Endodermal cell (in vitro differentiated cells): ENCODE measurements at regions not wholly inside any gene's neighbourhood (a gene's known extent, or its start where the extent isn't known, plus 50 kb on each side); places are given as distances from the start of the nearest gene placed in this dataset.

ENCODE experiments used
- DNase-seq: peaks from one replicate; pipeline ENCODE4 v3.0.0-alpha.2; 2017
- H3K27ac ChIP-seq: 2 replicates; pipeline ENCODE4 v1.5.1; 2013; ENCODE audit warnings: mild to moderate bottlenecking, low read depth, low read length, moderate library complexity
- H3K27me3 ChIP-seq: 2 replicates; pipeline ENCODE4 v1.6.1; 2013; ENCODE audit warnings: mild to moderate bottlenecking, low read length, moderate library complexity; ENCODE audit not compliant: insufficient read depth, control insufficient read depth, poor library complexity, severe bottlenecking
- H3K36me3 ChIP-seq: 2 replicates; pipeline ENCODE4 v1.7.0; 2013; ENCODE audit warnings: mild to moderate bottlenecking, low read length, moderate library complexity; ENCODE audit not compliant: control insufficient read depth, insufficient read depth
- H3K4me1 ChIP-seq: one replicate; pipeline ENCODE4 v1.7.0; 2013; ENCODE audit warnings: low read length; ENCODE audit not compliant: control insufficient read depth, insufficient read depth
- H3K4me3 ChIP-seq: 2 replicates; pipeline ENCODE4 v1.5.1; 2013; ENCODE audit warnings: mild to moderate bottlenecking, low read length, moderate library complexity
- H3K9ac ChIP-seq: 2 replicates; pipeline ENCODE4 v1.6.1; 2013; ENCODE audit warnings: mild to moderate bottlenecking, low read length, moderate library complexity; ENCODE audit not compliant: poor library complexity, severe bottlenecking; ENCODE audit errors: extremely low read depth
- H3K9me3 ChIP-seq: 2 replicates; pipeline ENCODE4 v1.6.1; 2013; ENCODE audit warnings: mild to moderate bottlenecking, low read length, moderate library complexity; ENCODE audit not compliant: control insufficient read depth
- H3K27ac Mint-ChIP-seq: 2 replicates; pipeline ENCODE4 v1.8.0; 2020; ENCODE audit warnings: mixed read lengths
- H3K27me3 Mint-ChIP-seq: 2 replicates; pipeline ENCODE4 v1.8.0; 2021; ENCODE audit warnings: mild to moderate bottlenecking, mixed read lengths; ENCODE audit not compliant: insufficient read depth
- H3K36me3 Mint-ChIP-seq: 2 replicates; pipeline ENCODE4 v1.8.0; 2020; ENCODE audit warnings: low read depth, mixed read lengths
- H3K4me1 Mint-ChIP-seq: 2 replicates; pipeline ENCODE4 v1.8.0; 2020; ENCODE audit warnings: mixed read lengths
- H3K4me3 Mint-ChIP-seq: 2 replicates; pipeline ENCODE4 v1.8.0; 2020; ENCODE audit warnings: mild to moderate bottlenecking, moderate library complexity, mixed read lengths
- H3K9me3 Mint-ChIP-seq: 2 replicates; pipeline ENCODE4 v1.8.0; 2020; ENCODE audit warnings: mild to moderate bottlenecking, mixed read lengths
- WGBS, 2 experiments: methylation state at CpG; one replicate each; pipeline versions ENCODE4 v1.1.5 to v1.1.7; 2013; ENCODE audit warnings: missing lambda C conversion rate in 2 of 2, mixed read lengths in 1 of 2; ENCODE audit not compliant: insufficient coverage in 1 of 2, insufficient read length in 1 of 2; 5-methylcytosine and 5-hydroxymethylcytosine counted together
- TF ChIP-seq, protein P1 (sequence below): fragments of 200-600 bp; sonication (generic); conservative IDR thresholded peaks from 2 replicates; pipeline ENCODE4 v1.5.0; 2021; ENCODE audit warnings: antibody characterized with exemption, mild to moderate bottlenecking

DNA sequence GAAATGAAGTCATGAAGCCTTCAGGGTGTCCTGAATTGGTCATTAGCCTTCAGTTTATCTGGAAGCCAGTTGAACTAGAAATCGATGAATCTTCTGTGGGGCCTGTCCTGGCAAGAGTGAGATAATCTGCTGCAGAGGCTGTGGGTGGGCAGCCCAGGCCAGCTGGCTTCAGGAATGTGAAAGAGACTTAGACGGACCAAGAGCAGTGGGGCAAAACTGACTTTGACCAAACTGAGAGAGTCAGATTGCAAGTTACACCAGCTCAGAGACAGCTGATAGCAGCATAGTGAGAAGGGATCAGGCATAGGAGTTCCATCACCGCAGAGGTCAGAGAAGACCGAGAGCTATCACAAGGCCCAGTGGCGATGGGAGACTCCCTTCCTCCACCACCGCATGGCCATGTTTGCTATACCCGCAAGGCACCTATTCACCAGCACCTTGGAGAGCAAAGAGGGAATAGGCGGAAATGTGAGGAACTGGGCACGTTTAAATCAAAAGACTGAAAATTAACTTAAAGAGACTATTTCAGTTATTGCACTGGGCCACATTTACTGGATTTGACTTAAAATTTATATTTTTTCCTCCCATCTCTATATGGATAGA, 50.0 kb upstream of the GLIS3 start:
- Mint-ChIP-seq H3K4me3 (no peak overlapping the region), H3K27me3 (no peaks in the 10 kb centered on the region), H3K27ac (no peak overlapping the region), H3K36me3 (no peaks in the 10 kb centered on the region), H3K4me1 (no peaks in the 10 kb centered on the region), H3K9me3 (no peaks in the 10 kb centered on the region)
- Histone ChIP-seq H3K27ac (no peak overlapping the region), H3K9me3 (no peaks in the 10 kb centered on the region), H3K36me3 (no peaks in the 10 kb centered on the region), H3K9ac (no peak overlapping the region), H3K27me3 (no peaks in the 10 kb centered on the region), H3K4me1 (no peaks in the 10 kb centered on the region), H3K4me3 (no peak overlapping the region)
- TF ChIP-seq, protein P1, sequence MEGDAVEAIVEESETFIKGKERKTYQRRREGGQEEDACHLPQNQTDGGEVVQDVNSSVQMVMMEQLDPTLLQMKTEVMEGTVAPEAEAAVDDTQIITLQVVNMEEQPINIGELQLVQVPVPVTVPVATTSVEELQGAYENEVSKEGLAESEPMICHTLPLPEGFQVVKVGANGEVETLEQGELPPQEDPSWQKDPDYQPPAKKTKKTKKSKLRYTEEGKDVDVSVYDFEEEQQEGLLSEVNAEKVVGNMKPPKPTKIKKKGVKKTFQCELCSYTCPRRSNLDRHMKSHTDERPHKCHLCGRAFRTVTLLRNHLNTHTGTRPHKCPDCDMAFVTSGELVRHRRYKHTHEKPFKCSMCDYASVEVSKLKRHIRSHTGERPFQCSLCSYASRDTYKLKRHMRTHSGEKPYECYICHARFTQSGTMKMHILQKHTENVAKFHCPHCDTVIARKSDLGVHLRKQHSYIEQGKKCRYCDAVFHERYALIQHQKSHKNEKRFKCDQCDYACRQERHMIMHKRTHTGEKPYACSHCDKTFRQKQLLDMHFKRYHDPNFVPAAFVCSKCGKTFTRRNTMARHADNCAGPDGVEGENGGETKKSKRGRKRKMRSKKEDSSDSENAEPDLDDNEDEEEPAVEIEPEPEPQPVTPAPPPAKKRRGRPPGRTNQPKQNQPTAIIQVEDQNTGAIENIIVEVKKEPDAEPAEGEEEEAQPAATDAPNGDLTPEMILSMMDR, result no peak
- DNase-seq, result peak; percentile 67
- WGBS, 2 experiments, result 93 to 95% methylated on average over 4 to 9 of the region's 9 CpGs
